Progenitor cell of endocrine pancreas (in vitro differentiated cells): ENCODE measurements at regions not wholly inside any gene's neighbourhood (a gene's known extent, or its start where the extent isn't known, plus 50 kb on each side); places are given as distances from the start of the nearest gene placed in this dataset.
"Not testable (repeated sequence)": the region's sequence is repeated elsewhere in the genome, so short reads cannot be mapped to it uniquely, and the experiment has no call there.

Source experiments
- DNase-seq: peaks from one replicate; pipeline ENCODE4 v3.0.0; 2021; ENCODE audit warnings: low spot score; ENCODE audit not compliant: unreplicated experiment
- H3K27ac Mint-ChIP-seq: 2 replicates; pipeline ENCODE4 v1.8.0; 2021; ENCODE audit warnings: mild to moderate bottlenecking, moderate library complexity, mixed read lengths
- H3K27me3 Mint-ChIP-seq: 2 replicates; pipeline ENCODE4 v1.8.0; 2021; ENCODE audit warnings: mixed read lengths
- H3K36me3 Mint-ChIP-seq: 2 replicates; pipeline ENCODE4 v1.8.0; 2022; ENCODE audit warnings: mixed read lengths; ENCODE audit not compliant: insufficient read depth
- H3K4me1 Mint-ChIP-seq: 2 replicates; pipeline ENCODE4 v1.8.0; 2021; ENCODE audit warnings: low read depth, mixed read lengths
- H3K4me3 Mint-ChIP-seq: 2 replicates; pipeline ENCODE4 v1.8.0; 2021; ENCODE audit warnings: low read depth, mild to moderate bottlenecking, moderate library complexity, mixed read lengths
- H3K9me3 Mint-ChIP-seq: 2 replicates; pipeline ENCODE4 v1.8.0; 2021; ENCODE audit warnings: low read depth, mixed read lengths
- CTCF ChIP-seq: fragments of 200-600 bp; sonication (generic); IDR thresholded peaks from one replicate; pipeline ENCODE4 v1.5.0; 2021; ENCODE audit warnings: antibody characterized with exemption, mild to moderate bottlenecking; ENCODE audit not compliant: unreplicated experiment

- Mint-ChIP-seq H3K36me3 (no peaks in the 10 kb centered on the region), H3K27ac (no peak overlapping the region), H3K4me3 (no peak overlapping the region), H3K9me3 (peaks cover 9% of the 10 kb centered on the region), H3K27me3 (no peaks in the 10 kb centered on the region), H3K4me1 (no peaks in the 10 kb centered on the region)
- no peak for TF ChIP-seq CTCF
- no peak for DNase-seq
These were observed 183.1 kb upstream of the GIMD1 start for GRCh38 chr4:106551724-106552123.

DNA sequence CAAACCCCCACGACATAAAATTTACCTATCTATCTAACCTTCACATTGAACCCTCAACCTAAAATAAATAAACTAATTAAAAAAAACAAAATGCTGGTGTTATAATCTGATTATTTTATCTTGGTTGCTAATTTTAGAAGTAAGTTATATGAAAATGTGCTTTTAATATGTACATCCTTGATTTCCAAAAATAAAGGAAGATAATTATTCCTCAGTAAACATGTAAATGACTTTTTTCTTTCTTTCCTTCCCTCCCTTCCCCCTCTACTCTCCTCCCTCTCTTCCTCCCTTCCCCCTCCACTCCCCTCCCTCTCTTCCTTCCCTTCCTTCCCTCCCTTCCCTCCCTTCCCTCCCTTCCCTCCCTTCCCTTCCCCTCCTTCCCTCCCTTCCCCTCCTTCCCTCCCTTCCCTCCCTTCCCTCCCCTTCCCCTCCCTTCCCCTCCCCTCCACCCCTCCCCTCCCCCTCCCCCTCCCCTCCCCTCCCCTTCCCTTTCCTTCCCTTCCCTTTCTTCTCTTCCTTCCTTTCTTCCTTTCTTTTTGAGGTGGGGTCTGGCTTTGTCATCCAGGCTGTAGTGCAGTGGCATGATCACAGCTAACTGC, 180.0 kb upstream of the GIMD1 start:
- Mint-ChIP-seq H3K4me3 (no peak overlapping the region), H3K27ac (no peak overlapping the region), H3K36me3 (no peaks in the 10 kb centered on the region), H3K27me3 (no peaks in the 10 kb centered on the region), H3K9me3 (peaks cover 9% of the 10 kb centered on the region), H3K4me1 (no peaks in the 10 kb centered on the region)
- TF ChIP-seq CTCF, result no peak
- no peak for DNase-seq

- H3K36me3 Mint-ChIP-seq, result no peaks in the 10 kb centered on the region
- TF ChIP-seq CTCF, result no peak
- H3K27ac Mint-ChIP-seq, result no peak overlapping the region
- H3K4me3 Mint-ChIP-seq, result no peak overlapping the region
- H3K27me3 Mint-ChIP-seq, result no peaks in the 10 kb centered on the region
- H3K4me1 Mint-ChIP-seq, result no peaks in the 10 kb centered on the region
- no peak for DNase-seq
- H3K9me3 Mint-ChIP-seq, result peaks cover 6% of the 10 kb centered on the region
These were observed 177.8 kb upstream of the GIMD1 start for GRCh38 chr4:106546370-106546769.

GRCh38 chr4:106542609-106543008, 174.0 kb upstream of the GIMD1 start:
- not testable (repeated sequence) for H3K4me3 Mint-ChIP-seq, DNase-seq, H3K27ac Mint-ChIP-seq, H3K9me3 Mint-ChIP-seq, H3K27me3 Mint-ChIP-seq, H3K36me3 Mint-ChIP-seq, H3K4me1 Mint-ChIP-seq

GRCh38 chr4:106541253-106541652, 172.7 kb upstream of the GIMD1 start:
- Mint-ChIP-seq H3K27ac (no peak overlapping the region), H3K4me3 (no peak overlapping the region), H3K27me3 (no peaks in the 10 kb centered on the region), H3K36me3 (no peaks in the 10 kb centered on the region), H3K4me1 (no peaks in the 10 kb centered on the region), H3K9me3 (no peaks in the 10 kb centered on the region)
- no peak for DNase-seq
- no peak for TF ChIP-seq CTCF

- no peaks in the 10 kb centered on the region for H3K36me3 Mint-ChIP-seq
- no peak overlapping the region for H3K27ac Mint-ChIP-seq
- H3K27me3 Mint-ChIP-seq, result no peaks in the 10 kb centered on the region
- H3K4me1 Mint-ChIP-seq, result no peaks in the 10 kb centered on the region
- no peak for DNase-seq
- TF ChIP-seq CTCF, result no peak
- no peaks in the 10 kb centered on the region for H3K9me3 Mint-ChIP-seq
- no peak overlapping the region for H3K4me3 Mint-ChIP-seq
These were observed 162.2 kb upstream of the GIMD1 start for GRCh38 chr4:106530821-106531220.
